Tibial artery (tissue), 4 donors: ENCODE measurements at regions not wholly inside any gene's neighbourhood (a gene's known extent, or its start where the extent isn't known, plus 50 kb on each side); places are given as distances from the start of the nearest gene placed in this dataset.

Experiments
- DNase-seq, 2 donors: peaks; one replicate each; pipeline ENCODE4 v3.0.0-alpha.2; 2019
- H3K27ac ChIP-seq, 2 donors: fragments of 200-600 bp; sonication (generic) in 1 of 2; 1 replicate in 1 of 2; 2 replicates in 1 of 2; pipeline ENCODE4 v1.5.1; 2018 to 2019; ENCODE audit warnings: mild to moderate bottlenecking in 1 of 2
- H3K27me3 ChIP-seq, 2 donors: fragments of 200-600 bp; sonication (generic) in 1 of 2; one replicate each; pipeline versions ENCODE4 v1.5.1 to v1.6.0; 2016 to 2019
- H3K36me3 ChIP-seq, 3 donors: fragments of 200-600 bp; sonication (generic) in 2 of 3; one replicate each; pipeline ENCODE4 v1.5.1; 2016 to 2019; ENCODE audit warnings: mild to moderate bottlenecking in 2 of 3
- H3K4me1 ChIP-seq, 4 donors: fragments of 200-600 bp; sonication (generic) in 2 of 4; 1 replicate in 3 of 4; 2 replicates in 1 of 4; pipeline ENCODE4 v1.5.1; 2016 to 2019
- H3K4me3 ChIP-seq, 2 donors: fragments of 200-600 bp; sonication (generic) in 1 of 2; 1 replicate in 1 of 2; 2 replicates in 1 of 2; pipeline ENCODE4 v1.5.1; 2018 to 2019; ENCODE audit warnings: mild to moderate bottlenecking in 2 of 2
- H3K9me3 ChIP-seq, 3 donors: fragments of 200-600 bp; sonication (generic) in 1 of 3; one replicate each; pipeline ENCODE4 v1.5.1; 2016 to 2019
- CTCF ChIP-seq, 2 experiments: fragments of 200-600 bp in 1 of 2; fragments of 450-650 bp in 1 of 2; IDR thresholded peaks; one replicate each; pipeline ENCODE4 v1.5.1; 2017 to 2019; ENCODE audit warnings: antibody characterized with exemption in 2 of 2, mild to moderate bottlenecking in 1 of 2, moderate library complexity in 1 of 2
- intact Hi-C: fragments of 100-400 bp; cut with DNase I; formaldehyde crosslinking; loops from one replicate; pipeline ENCODE4 v1.15.0; 2023; ENCODE audit warnings: low total_unique reads

- H3K4me3 ChIP-seq = no peak overlapping the region
- no peaks in the 10 kb centered on the region for H3K36me3 ChIP-seq
- intact Hi-C loops = no loop called here
- H3K9me3 ChIP-seq = peaks cover 0 to 25% (median 19%) of the 10 kb centered on the region in 3 donors
- no peaks in the 10 kb centered on the region for H3K27me3 ChIP-seq
- no peak for DNase-seq
- H3K4me1 ChIP-seq = no peaks in the 10 kb centered on the region
- no peak for TF ChIP-seq CTCF (IDR thresholded peaks at IDR 0.05)
- no peak overlapping the region for H3K27ac ChIP-seq
These were observed 82.8 kb upstream of the ZNF32 start for GRCh38 chr10:43731486-43731885.

- Histone ChIP-seq H3K9me3 (peaks cover 0 to 36% (median 19%) of the 10 kb centered on the region in 3 donors), H3K27ac (no peak overlapping the region), H3K4me1 (no peaks in the 10 kb centered on the region), H3K36me3 (no peaks in the 10 kb centered on the region), H3K4me3 (no peak overlapping the region), H3K27me3 (no peaks in the 10 kb centered on the region)
- no peak for DNase-seq
- TF ChIP-seq CTCF (IDR thresholded peaks at IDR 0.05) = no peak
- intact Hi-C loops = no loop called here
These were observed 79.7 kb upstream of the ZNF32 start for GRCh38 chr10:43728425-43728824.

GRCh38 chr10:43727935-43728334 is 79.3 kb upstream of the ZNF32 start:
- no peak overlapping the region for H3K4me3 ChIP-seq
- peaks cover 0 to 36% (median 19%) of the 10 kb centered on the region in 3 donors for H3K9me3 ChIP-seq
- no peak for DNase-seq
- TF ChIP-seq CTCF (IDR thresholded peaks at IDR 0.05) = no peak
- intact Hi-C loops = no loop called here
- H3K36me3 ChIP-seq = no peaks in the 10 kb centered on the region
- no peaks in the 10 kb centered on the region for H3K4me1 ChIP-seq
- no peak overlapping the region for H3K27ac ChIP-seq
- no peaks in the 10 kb centered on the region for H3K27me3 ChIP-seq

- Histone ChIP-seq H3K27ac (no peak overlapping the region), H3K9me3 (no peaks in the 10 kb centered on the region), H3K4me1 (no peaks in the 10 kb centered on the region), H3K4me3 (no peak overlapping the region), H3K27me3 (no peaks in the 10 kb centered on the region), H3K36me3 (no peaks in the 10 kb centered on the region)
- no peak for DNase-seq
- intact Hi-C loops = no loop called here
- no peak for TF ChIP-seq CTCF (IDR thresholded peaks at IDR 0.05)
These were observed 66.7 kb upstream of the ZNF32 start for GRCh38 chr10:43715334-43715733.

GRCh38 chr10:43712821-43713584 is 64.3 kb upstream of the ZNF32 start:
- no peak overlapping the region for H3K27ac ChIP-seq
- TF ChIP-seq CTCF (IDR thresholded peaks at IDR 0.05) = no peak

More at GRCh38 chr10:43712821-43713584, 64.3 kb upstream of the ZNF32 start:
- Histone ChIP-seq H3K36me3 (no peaks in the 10 kb centered on the region), H3K9me3 (no peaks in the 10 kb centered on the region), H3K4me3 (no peak overlapping the region), H3K4me1 (peaks cover 0 to 5% (median 0%) of the 10 kb centered on the region in 4 donors), H3K27me3 (no peaks in the 10 kb centered on the region)
- intact Hi-C loops = no loop called here
- no peak for DNase-seq
